ENCODE measurements at regions not wholly inside any gene's neighbourhood (a gene's known extent, or its start where the extent isn't known, plus 50 kb on each side); places are given as distances from the start of the nearest gene placed in this dataset.

DNA sequence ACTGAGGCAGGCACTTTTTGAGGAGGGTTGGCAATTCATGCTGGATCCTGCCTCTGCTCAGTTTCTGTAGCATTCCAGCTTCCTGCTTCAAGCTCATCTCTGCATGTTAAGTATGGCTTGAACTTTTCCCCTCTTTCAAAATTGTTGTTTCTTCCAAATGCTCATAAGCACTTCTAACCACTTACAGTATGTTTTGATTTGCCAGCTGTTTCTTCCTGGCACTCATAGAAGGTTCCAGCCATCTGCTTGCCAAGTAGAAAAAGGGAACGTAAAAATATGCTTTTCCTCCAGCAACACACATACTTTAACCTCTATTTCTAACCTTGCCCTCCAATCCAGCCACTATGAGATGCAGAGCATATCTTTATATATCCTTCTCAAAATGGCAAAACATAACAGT is 692.6 kb upstream of the COBL start:
- TF ChIP-seq, protein P1, sequence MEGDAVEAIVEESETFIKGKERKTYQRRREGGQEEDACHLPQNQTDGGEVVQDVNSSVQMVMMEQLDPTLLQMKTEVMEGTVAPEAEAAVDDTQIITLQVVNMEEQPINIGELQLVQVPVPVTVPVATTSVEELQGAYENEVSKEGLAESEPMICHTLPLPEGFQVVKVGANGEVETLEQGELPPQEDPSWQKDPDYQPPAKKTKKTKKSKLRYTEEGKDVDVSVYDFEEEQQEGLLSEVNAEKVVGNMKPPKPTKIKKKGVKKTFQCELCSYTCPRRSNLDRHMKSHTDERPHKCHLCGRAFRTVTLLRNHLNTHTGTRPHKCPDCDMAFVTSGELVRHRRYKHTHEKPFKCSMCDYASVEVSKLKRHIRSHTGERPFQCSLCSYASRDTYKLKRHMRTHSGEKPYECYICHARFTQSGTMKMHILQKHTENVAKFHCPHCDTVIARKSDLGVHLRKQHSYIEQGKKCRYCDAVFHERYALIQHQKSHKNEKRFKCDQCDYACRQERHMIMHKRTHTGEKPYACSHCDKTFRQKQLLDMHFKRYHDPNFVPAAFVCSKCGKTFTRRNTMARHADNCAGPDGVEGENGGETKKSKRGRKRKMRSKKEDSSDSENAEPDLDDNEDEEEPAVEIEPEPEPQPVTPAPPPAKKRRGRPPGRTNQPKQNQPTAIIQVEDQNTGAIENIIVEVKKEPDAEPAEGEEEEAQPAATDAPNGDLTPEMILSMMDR (IDR thresholded peaks at IDR 0.05; ENCODE audit: low read length) = no peak
- no peak for TF ChIP-seq EZH2 (IDR thresholded peaks at IDR 0.05; ENCODE audit: borderline replicate concordance, low read length)

Data from OCI-LY1 (cell line).